Left lung (tissue), 4 donors: ENCODE measurements at regions not wholly inside any gene's neighbourhood (a gene's known extent, or its start where the extent isn't known, plus 50 kb on each side); places are given as distances from the start of the nearest gene placed in this dataset.

ENCODE experiments used
- ATAC-seq: fragments of 200-7000 bp; cut with Tn5 transposase; one replicate; pipeline ENCODE4 v1.9.1; 2020; ENCODE audit warnings: moderate library complexity
- DNase-seq, 4 donors: peaks; one replicate each; pipeline ENCODE4 v3.0.0-alpha.2; 2013 to 2020
- H3K27ac ChIP-seq, 2 donors: fragments of 200-600 bp; sonication (generic) in 1 of 2; one replicate each; pipeline versions ENCODE4 v1.5.0 to v1.8.0; 2020 to 2021
- H3K27me3 ChIP-seq, 2 donors: fragments of 200-600 bp; sonication (generic) in 1 of 2; one replicate each; pipeline versions ENCODE4 v1.5.0 to v1.8.0; 2020 to 2021
- H3K36me3 ChIP-seq, 2 donors: fragments of 200-600 bp; sonication (generic) in 1 of 2; one replicate each; pipeline versions ENCODE4 v1.5.0 to v1.8.0; 2020 to 2021
- H3K4me1 ChIP-seq, 2 donors: fragments of 200-600 bp; one replicate each; pipeline ENCODE4 v1.8.0; 2021
- H3K4me3 ChIP-seq, 2 donors: fragments of 200-600 bp; sonication (generic) in 1 of 2; one replicate each; pipeline versions ENCODE4 v1.5.0 to v1.8.0; 2020 to 2021; ENCODE audit warnings: mild to moderate bottlenecking in 1 of 2
- H3K9me3 ChIP-seq, 2 donors: fragments of 200-600 bp; sonication (generic) in 1 of 2; one replicate each; pipeline versions ENCODE4 v1.5.0 to v1.8.0; 2020 to 2021
- intact Hi-C, 2 donors: fragments of 100-400 bp; cut with DNase I; formaldehyde crosslinking; loops; one replicate each; pipeline versions ENCODE4 v1.11.2 to v1.14.2; 2022
- TF ChIP-seq, protein P1 (sequence below), 2 donors: fragments of 200-600 bp; sonication (generic) in 1 of 2; IDR thresholded peaks; one replicate each; pipeline versions ENCODE4 v1.5.0 to v1.8.0; 2021; ENCODE audit warnings: antibody characterized with exemption in 2 of 2
- donor health status: DM: no; HTN: yes; CAD: no.
- donor health status: DM: no; HTN: no; CAD: no.

DNA sequence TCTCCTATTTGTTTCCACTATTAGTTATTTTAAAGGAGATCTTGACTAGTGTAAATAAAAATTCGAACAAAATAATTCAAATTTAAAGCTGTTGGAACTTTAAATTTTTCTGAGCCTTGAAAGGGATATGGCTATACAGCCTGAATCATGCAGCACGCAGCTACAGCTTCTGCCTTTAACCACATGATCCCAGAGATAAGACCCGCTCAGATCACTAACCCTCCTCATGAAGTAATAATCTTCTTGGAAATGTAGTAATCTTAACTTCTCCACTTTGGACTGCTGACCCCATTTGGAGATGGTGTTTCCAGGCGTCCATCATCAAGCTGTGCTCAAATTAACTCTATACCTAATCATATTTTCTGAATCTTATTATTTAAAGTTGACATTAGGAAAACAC lies 336.6 kb downstream of the DSC3 start:
- intact Hi-C loops, result no loop called here
- Histone ChIP-seq H3K27me3 (no peaks in the 10 kb centered on the region), H3K27ac (no peak overlapping the region), H3K36me3 (no peaks in the 10 kb centered on the region), H3K4me1 (no peaks in the 10 kb centered on the region), H3K4me3 (no peak overlapping the region), H3K9me3 (no peaks in the 10 kb centered on the region)
- DNase-seq (no peak), ATAC-seq (no peak)
- TF ChIP-seq, protein P1, sequence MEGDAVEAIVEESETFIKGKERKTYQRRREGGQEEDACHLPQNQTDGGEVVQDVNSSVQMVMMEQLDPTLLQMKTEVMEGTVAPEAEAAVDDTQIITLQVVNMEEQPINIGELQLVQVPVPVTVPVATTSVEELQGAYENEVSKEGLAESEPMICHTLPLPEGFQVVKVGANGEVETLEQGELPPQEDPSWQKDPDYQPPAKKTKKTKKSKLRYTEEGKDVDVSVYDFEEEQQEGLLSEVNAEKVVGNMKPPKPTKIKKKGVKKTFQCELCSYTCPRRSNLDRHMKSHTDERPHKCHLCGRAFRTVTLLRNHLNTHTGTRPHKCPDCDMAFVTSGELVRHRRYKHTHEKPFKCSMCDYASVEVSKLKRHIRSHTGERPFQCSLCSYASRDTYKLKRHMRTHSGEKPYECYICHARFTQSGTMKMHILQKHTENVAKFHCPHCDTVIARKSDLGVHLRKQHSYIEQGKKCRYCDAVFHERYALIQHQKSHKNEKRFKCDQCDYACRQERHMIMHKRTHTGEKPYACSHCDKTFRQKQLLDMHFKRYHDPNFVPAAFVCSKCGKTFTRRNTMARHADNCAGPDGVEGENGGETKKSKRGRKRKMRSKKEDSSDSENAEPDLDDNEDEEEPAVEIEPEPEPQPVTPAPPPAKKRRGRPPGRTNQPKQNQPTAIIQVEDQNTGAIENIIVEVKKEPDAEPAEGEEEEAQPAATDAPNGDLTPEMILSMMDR (IDR thresholded peaks at IDR 0.05), result no peak

GRCh38 chr18:30698571-30698970 lies 344.0 kb downstream of the DSC3 start:
- no peaks in the 10 kb centered on the region for H3K27me3 ChIP-seq
- intact Hi-C loops, result no loop called here
- no peaks in the 10 kb centered on the region for H3K4me1 ChIP-seq
- ATAC-seq (no peak), DNase-seq (no peak)
- H3K4me3 ChIP-seq, result no peak overlapping the region
- no peaks in the 10 kb centered on the region for H3K9me3 ChIP-seq
- TF ChIP-seq, protein P1 (IDR thresholded peaks at IDR 0.05), result no peak
- H3K27ac ChIP-seq, result no peak overlapping the region
- H3K36me3 ChIP-seq, result no peaks in the 10 kb centered on the region

DNA sequence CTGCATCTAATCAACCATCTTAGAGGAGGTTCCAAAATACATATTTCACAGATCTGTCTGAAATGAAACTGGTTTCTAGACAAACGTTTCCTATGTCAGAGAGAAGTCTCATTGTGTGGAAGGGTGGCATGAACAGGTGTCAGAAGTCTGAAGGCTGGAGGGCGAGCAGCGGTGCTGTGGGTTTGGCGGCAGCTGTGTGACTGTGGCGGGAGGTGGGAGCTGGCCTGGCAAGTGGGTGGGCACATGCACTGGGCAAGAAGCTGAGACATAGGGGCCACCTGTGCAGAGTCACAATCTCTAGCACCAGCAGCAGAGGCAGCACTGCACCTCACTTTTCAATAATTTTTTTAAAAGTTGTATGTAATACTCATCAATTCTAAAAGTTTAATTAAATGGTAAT lies 346.3 kb downstream of the DSC3 start:
- no peak for ATAC-seq
- Histone ChIP-seq H3K4me3 (no peak overlapping the region), H3K9me3 (no peaks in the 10 kb centered on the region), H3K4me1 (no peaks in the 10 kb centered on the region), H3K27me3 (no peaks in the 10 kb centered on the region), H3K27ac (no peak overlapping the region), H3K36me3 (no peaks in the 10 kb centered on the region)
- DNase-seq, result peak in 1 of 4 donors; percentile 48
- intact Hi-C loops, result no loop called here
- TF ChIP-seq, protein P1 (IDR thresholded peaks at IDR 0.05), result no peak

DNA sequence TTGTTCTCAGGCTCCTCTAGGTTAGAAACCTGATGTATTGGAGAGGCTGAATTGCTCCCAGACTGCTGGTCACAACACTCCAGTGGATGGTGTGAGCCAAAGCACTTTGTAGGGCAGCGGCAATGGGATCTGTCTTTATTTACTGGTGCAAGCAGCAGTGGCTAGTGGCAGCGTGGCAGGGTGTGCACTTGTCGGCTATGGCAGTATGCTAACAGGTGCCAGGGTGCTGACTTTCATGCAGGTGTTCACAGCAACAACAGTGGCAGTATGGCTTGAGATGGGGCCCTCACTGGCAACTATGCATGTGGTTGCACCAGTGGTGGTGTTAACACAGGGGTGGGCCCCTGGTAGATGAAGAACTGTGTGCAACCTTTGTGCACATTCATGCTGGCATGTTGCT lies 347.8 kb downstream of the DSC3 start:
- intact Hi-C loops, result no loop called here
- DNase-seq (peak in 1 of 4 donors; percentile 23), ATAC-seq (no peak)
- Histone ChIP-seq H3K4me1 (no peaks in the 10 kb centered on the region), H3K4me3 (no peak overlapping the region), H3K9me3 (no peaks in the 10 kb centered on the region), H3K27me3 (no peaks in the 10 kb centered on the region), H3K36me3 (no peaks in the 10 kb centered on the region), H3K27ac (no peak overlapping the region)
- TF ChIP-seq, protein P1 (IDR thresholded peaks at IDR 0.05), result no peak

DNA sequence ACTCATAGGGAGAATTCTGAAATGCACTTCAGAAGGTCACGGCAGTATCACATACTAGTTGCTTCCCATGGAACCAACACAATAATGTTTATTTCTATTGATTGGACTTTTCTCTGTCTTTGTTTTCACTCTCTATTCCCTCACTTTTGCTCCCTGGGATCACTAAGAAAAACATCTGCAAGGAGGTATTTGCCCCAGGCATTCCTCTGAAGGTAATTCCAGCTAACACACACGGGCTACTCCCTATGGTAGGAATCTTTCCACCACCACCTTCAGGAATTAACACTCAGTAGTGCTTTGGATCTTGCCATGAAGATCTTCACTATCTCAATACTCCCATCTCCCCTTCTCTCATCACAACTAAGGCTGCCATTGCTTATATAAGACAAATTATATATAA lies 353.3 kb downstream of the DSC3 start:
- ATAC-seq, result no peak
- H3K4me3 ChIP-seq, result no peak overlapping the region
- H3K9me3 ChIP-seq, result peaks cover 0 to 2% of the 10 kb centered on the region in 2 donors
- DNase-seq, result no peak
- intact Hi-C loops, result loop anchor here in 1 of 2 donors (10.0 kb wide), 1 partner anchor 64 kb away; no protein-coding TSS in a partner anchor
- no peaks in the 10 kb centered on the region for H3K4me1 ChIP-seq
- no peak overlapping the region for H3K27ac ChIP-seq
- TF ChIP-seq, protein P1 (IDR thresholded peaks at IDR 0.05), result no peak
- no peaks in the 10 kb centered on the region for H3K27me3 ChIP-seq
- H3K36me3 ChIP-seq, result no peaks in the 10 kb centered on the region
